Vagina (tissue), 2 donors: ENCODE measurements at regions not wholly inside any gene's neighbourhood (a gene's known extent, or its start where the extent isn't known, plus 50 kb on each side); places are given as distances from the start of the nearest gene placed in this dataset.

Experiments
- DNase-seq, 2 donors: peaks; one replicate each; pipeline ENCODE4 v3.0.0-alpha.2; 2017; ENCODE audit errors: extremely low spot score in 2 of 2
- H3K27ac ChIP-seq: fragments of 200-600 bp; sonication (generic); one replicate; pipeline ENCODE4 v1.5.1; 2019
- H3K27me3 ChIP-seq: fragments of 200-600 bp; sonication (generic); one replicate; pipeline ENCODE4 v1.5.1; 2019
- H3K36me3 ChIP-seq, 2 donors: fragments of 200-600 bp; sonication (generic); one replicate each; pipeline ENCODE4 v1.5.1; 2017 to 2019
- H3K4me1 ChIP-seq: fragments of 200-600 bp; sonication (generic); one replicate; pipeline ENCODE4 v1.5.1; 2019
- H3K4me3 ChIP-seq, 2 donors: fragments of 200-600 bp; sonication (generic); 1 replicate in 1 of 2; 2 replicates in 1 of 2; pipeline ENCODE4 v1.5.1; 2016 to 2019
- H3K9me3 ChIP-seq: fragments of 200-600 bp; sonication (generic); one replicate; pipeline ENCODE4 v1.5.1; 2019
- CTCF ChIP-seq, 3 experiments: fragments of 450-650 bp in 2 of 3; fragments of 200-600 bp in 1 of 3; sonication (generic) in 1 of 3; IDR thresholded peaks; one replicate each; pipeline ENCODE4 v1.5.1; 2017 to 2019; ENCODE audit warnings: antibody characterized with exemption in 3 of 3, mild to moderate bottlenecking in 2 of 3, moderate library complexity in 2 of 3
- POLR2A ChIP-seq, 2 donors: fragments of 450-650 bp; IDR thresholded peaks; one replicate each; pipeline ENCODE4 v1.6.1; 2017; ENCODE audit warnings: antibody characterized with exemption in 2 of 2, mild to moderate bottlenecking in 2 of 2, moderate library complexity in 2 of 2
- POLR2AphosphoS5 ChIP-seq, 2 donors: sonication (generic); formaldehyde crosslinking; IDR thresholded peaks; one replicate each; pipeline ENCODE4 v1.9.0; 2017; ENCODE audit warnings: antibody characterized with exemption in 2 of 2, mild to moderate bottlenecking in 2 of 2, low read depth in 1 of 2; ENCODE audit not compliant: insufficient read depth in 1 of 2
- intact Hi-C: fragments of 100-400 bp; cut with DNase I; formaldehyde crosslinking; loops from one replicate; pipeline ENCODE4 v1.15.1; 2023

GRCh38 chrX:2609431-2610238, 81.5 kb upstream of the CD99 start:
- peaks cover 33% of the 10 kb centered on the region for H3K4me1 ChIP-seq
- no peaks in the 10 kb centered on the region for H3K36me3 ChIP-seq
- H3K9me3 ChIP-seq, result no peaks in the 10 kb centered on the region
- no peaks in the 10 kb centered on the region for H3K27me3 ChIP-seq
- intact Hi-C loops, result loop anchor here (10.0 kb wide), 1 partner anchor 1615 kb away; no protein-coding TSS in a partner anchor
- peak overlapping the region; percentile 81 for H3K27ac ChIP-seq
- peak overlapping the region; percentile 82 to 95 for H3K4me3 ChIP-seq
- TF ChIP-seq POLR2A (IDR thresholded peaks at IDR 0.05) (no peak), CTCF (IDR thresholded peaks at IDR 0.05) (no peak), POLR2AphosphoS5 (IDR thresholded peaks at IDR 0.05; ENCODE audit: insufficient read depth in 1 of 2, low read depth in 1 of 2) (no peak)
- no peak for DNase-seq

GRCh38 chrX:2608638-2609430, 82.3 kb upstream of the CD99 start:
- H3K36me3 ChIP-seq, result no peaks in the 10 kb centered on the region
- H3K4me3 ChIP-seq, result peak overlapping the region; percentile 82 to 95
- H3K9me3 ChIP-seq, result no peaks in the 10 kb centered on the region
- H3K27ac ChIP-seq, result peak overlapping the region; percentile 81
- no peaks in the 10 kb centered on the region for H3K27me3 ChIP-seq
- TF ChIP-seq CTCF (IDR thresholded peaks at IDR 0.05), result no peak
- peak in 1 of 2 donors; percentile 21 for TF ChIP-seq POLR2A (IDR thresholded peaks at IDR 0.05)
- TF ChIP-seq POLR2AphosphoS5 (IDR thresholded peaks at IDR 0.05; ENCODE audit: insufficient read depth in 1 of 2, low read depth in 1 of 2), result peak in 1 of 2 donors; percentile 65
- no peak for DNase-seq
- intact Hi-C loops, result loop anchor here (10.0 kb wide), 1 partner anchor 1614 kb away; no protein-coding TSS in a partner anchor
- H3K4me1 ChIP-seq, result peaks cover 33% of the 10 kb centered on the region

- no peak overlapping the region for H3K4me3 ChIP-seq
- DNase-seq, result no peak
- TF ChIP-seq CTCF (IDR thresholded peaks at IDR 0.05), result no peak
- TF ChIP-seq POLR2AphosphoS5 (IDR thresholded peaks at IDR 0.05; ENCODE audit: insufficient read depth in 1 of 2, low read depth in 1 of 2), result no peak
- TF ChIP-seq POLR2A (IDR thresholded peaks at IDR 0.05), result no peak
- no peaks in the 10 kb centered on the region for H3K9me3 ChIP-seq
- H3K4me1 ChIP-seq, result peaks cover 33% of the 10 kb centered on the region
- H3K27ac ChIP-seq, result no peak overlapping the region
- H3K27me3 ChIP-seq, result no peaks in the 10 kb centered on the region
- intact Hi-C loops, result loop anchor here (10.0 kb wide), 1 partner anchor 1612 kb away; no protein-coding TSS in a partner anchor
- peaks cover 0 to 4% of the 10 kb centered on the region in 2 donors for H3K36me3 ChIP-seq
These were observed 84.0 kb upstream of the CD99 start for GRCh38 chrX:2607113-2607512.

DNA sequence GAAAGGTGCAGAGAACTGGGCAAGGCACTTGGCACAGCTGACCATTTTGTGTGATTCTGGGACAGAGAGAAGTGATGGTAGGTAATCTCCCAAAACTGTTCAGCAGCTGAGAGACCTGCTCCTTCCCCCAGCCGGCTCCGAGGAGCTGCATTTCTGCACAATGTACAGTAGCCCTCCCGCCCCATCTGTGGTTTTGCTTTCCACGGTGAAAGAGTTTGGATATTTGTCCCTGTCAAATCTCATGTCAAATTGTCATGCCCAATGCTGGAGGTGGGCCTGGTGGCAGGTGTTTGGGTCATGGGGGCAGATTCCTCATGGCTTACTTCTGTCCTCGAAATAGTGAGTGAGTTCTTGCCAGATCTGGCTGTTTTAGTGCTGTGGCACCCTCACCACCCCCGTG, 90.5 kb upstream of the CD99 start:
- no peak for TF ChIP-seq POLR2A (IDR thresholded peaks at IDR 0.05)
- intact Hi-C loops, result loop anchor here (10.0 kb wide), 1 partner anchor 1606 kb away; no protein-coding TSS in a partner anchor
- Histone ChIP-seq H3K36me3 (peaks cover 0 to 7% of the 10 kb centered on the region in 2 donors), H3K27me3 (no peaks in the 10 kb centered on the region), H3K9me3 (no peaks in the 10 kb centered on the region), H3K4me3 (no peak overlapping the region), H3K27ac (no peak overlapping the region), H3K4me1 (peaks cover 5% of the 10 kb centered on the region)
- no peak for DNase-seq

DNA sequence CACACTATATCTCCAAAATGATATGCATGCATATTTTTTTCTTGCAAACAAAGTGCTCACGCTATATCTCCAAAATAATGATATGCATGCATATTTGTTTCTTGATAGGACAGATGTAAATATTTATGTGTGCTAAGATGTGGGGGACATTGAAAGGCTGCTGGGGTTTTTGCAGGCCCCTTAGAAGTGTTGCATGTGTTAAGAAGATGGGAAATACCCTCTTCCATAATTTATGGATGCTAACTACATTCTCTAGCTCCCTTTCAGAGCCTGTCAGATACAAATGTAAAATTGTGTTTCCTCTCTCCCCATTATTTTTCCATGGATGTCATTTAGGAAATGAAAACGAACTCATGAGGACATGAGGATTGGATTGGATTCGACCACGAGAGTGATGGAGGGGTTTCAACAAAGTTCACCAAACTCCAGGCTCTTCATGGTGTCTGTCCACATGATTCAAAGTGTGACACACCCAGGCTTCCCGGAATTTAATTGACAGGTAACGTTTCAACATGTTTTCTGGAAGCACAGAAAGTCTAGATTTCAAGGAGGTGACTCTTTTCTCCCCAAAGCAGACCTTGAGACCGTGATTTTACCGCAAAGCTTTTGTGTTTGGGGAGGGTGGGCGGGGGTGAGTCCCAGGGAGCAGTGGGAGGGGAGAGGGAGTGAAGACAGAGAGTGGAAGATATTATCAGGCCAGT, 94.4 kb upstream of the CD99 start:
- TF ChIP-seq POLR2A (IDR thresholded peaks at IDR 0.05), result no peak
- TF ChIP-seq CTCF (IDR thresholded peaks at IDR 0.05), result no peak
- TF ChIP-seq POLR2AphosphoS5 (IDR thresholded peaks at IDR 0.05; ENCODE audit: insufficient read depth in 1 of 2, low read depth in 1 of 2), result no peak
- H3K9me3 ChIP-seq, result no peaks in the 10 kb centered on the region
- H3K4me1 ChIP-seq, result no peaks in the 10 kb centered on the region
- intact Hi-C loops, result no loop called here
- no peak overlapping the region for H3K4me3 ChIP-seq
- peaks cover 0 to 3% of the 10 kb centered on the region in 2 donors for H3K36me3 ChIP-seq
- no peaks in the 10 kb centered on the region for H3K27me3 ChIP-seq
- DNase-seq, result no peak
- H3K27ac ChIP-seq, result no peak overlapping the region
